ENCODE measurements at regions not wholly inside any gene's neighbourhood (a gene's known extent, or its start where the extent isn't known, plus 50 kb on each side); places are given as distances from the start of the nearest gene placed in this dataset.

DNA sequence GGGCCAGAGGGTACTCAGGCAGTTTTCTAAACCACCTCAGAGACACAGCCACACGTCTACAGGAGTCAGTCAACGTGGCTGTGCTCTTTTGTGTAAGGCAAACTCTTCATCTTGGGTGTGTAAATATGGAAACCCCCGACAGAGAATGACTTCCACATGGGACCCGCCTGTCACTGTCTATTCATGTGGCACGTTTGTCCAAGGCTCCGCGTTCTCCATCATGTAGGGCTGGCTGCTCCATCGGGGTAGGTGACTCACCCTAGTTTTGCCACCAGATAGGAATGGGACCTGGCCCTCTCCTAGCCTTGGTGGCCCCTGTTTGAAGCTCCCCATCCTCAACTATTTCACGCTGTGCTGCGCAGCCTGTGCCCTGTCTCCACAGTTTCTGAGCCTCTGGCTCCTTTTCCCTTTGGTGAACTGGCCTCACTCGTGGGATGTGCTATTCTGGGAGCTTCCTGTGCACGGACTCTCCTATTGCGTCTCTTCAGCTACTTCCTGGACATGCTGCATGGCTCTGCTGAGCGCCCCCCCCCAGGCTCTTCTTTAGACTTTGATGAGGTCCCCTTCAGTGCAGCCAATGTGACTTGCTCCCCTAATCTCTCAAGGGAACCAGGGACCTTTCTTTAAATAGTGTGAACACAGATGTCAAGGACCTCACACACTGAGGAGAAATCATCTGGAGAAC is 143.2 kb upstream of the PDE10A start:
- Histone ChIP-seq H3K9ac (ENCODE audit: low read length in 3 of 3) (no peak overlapping the region), H3K4me3 (ENCODE audit: low read length in 3 of 3) (no peak overlapping the region), H3K4me1 (ENCODE audit: control insufficient read depth in 2 of 3, insufficient read depth in 2 of 3, low read depth in 1 of 3, low read length in 3 of 3) (no peaks in the 10 kb centered on the region), H3K27me3 (ENCODE audit: control insufficient read depth, insufficient read depth, low read length) (no peaks in the 10 kb centered on the region), H3K9me3 (ENCODE audit: control insufficient read depth in 2 of 3, insufficient read depth in 1 of 3, low read length in 3 of 3) (peaks cover 0 to 12% (median 0%) of the 10 kb centered on the region in 3 donors), H3K27ac (ENCODE audit: low read depth in 2 of 2, low read length in 2 of 2) (no peak overlapping the region), H3K36me3 (ENCODE audit: control insufficient read depth in 2 of 3, insufficient read depth in 3 of 3, low read length in 3 of 3) (no peaks in the 10 kb centered on the region)
- no peak for DNase-seq
- intact Hi-C loops (cut with DNase I) = no loop called here
- TF ChIP-seq CTCF (IDR thresholded peaks at IDR 0.05; ENCODE audit: borderline replicate concordance, extremely low read depth, insufficient read depth) = no peak
- FAIRE-seq = no peak

DNA sequence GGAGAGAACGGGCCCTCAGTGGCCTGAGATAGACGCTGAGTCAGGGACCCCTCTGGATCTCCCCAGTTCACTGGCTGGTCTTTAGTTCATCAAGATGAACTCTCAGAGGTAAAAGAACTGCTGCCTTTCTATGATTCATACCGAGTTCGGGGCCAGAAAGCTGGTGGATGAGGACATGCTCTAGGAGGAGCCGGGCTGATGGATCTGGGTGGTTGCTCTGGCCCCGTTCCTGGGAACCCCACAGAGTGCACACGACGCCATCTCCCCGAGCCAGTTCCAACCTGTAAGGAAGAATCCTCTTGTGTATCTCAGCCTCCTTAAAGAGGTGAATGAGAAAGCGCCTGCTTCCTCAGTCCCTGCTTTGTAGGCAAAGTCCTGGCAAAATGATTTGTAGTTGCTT is 142.6 kb upstream of the PDE10A start:
- intact Hi-C loops (cut with DNase I) = no loop called here
- Histone ChIP-seq H3K9ac (ENCODE audit: low read length in 3 of 3) (no peak overlapping the region), H3K27me3 (ENCODE audit: control insufficient read depth, insufficient read depth, low read length) (no peaks in the 10 kb centered on the region), H3K4me1 (ENCODE audit: control insufficient read depth in 2 of 3, insufficient read depth in 2 of 3, low read depth in 1 of 3, low read length in 3 of 3) (no peaks in the 10 kb centered on the region), H3K36me3 (ENCODE audit: control insufficient read depth in 2 of 3, insufficient read depth in 3 of 3, low read length in 3 of 3) (no peaks in the 10 kb centered on the region), H3K9me3 (ENCODE audit: control insufficient read depth in 2 of 3, insufficient read depth in 1 of 3, low read length in 3 of 3) (peaks cover 0 to 12% (median 0%) of the 10 kb centered on the region in 3 donors), H3K4me3 (ENCODE audit: low read length in 3 of 3) (no peak overlapping the region), H3K27ac (ENCODE audit: low read depth in 2 of 2, low read length in 2 of 2) (no peak overlapping the region)
- FAIRE-seq = no peak
- TF ChIP-seq CTCF (IDR thresholded peaks at IDR 0.05; ENCODE audit: borderline replicate concordance, extremely low read depth, insufficient read depth) = no peak
- DNase-seq = no peak

DNA sequence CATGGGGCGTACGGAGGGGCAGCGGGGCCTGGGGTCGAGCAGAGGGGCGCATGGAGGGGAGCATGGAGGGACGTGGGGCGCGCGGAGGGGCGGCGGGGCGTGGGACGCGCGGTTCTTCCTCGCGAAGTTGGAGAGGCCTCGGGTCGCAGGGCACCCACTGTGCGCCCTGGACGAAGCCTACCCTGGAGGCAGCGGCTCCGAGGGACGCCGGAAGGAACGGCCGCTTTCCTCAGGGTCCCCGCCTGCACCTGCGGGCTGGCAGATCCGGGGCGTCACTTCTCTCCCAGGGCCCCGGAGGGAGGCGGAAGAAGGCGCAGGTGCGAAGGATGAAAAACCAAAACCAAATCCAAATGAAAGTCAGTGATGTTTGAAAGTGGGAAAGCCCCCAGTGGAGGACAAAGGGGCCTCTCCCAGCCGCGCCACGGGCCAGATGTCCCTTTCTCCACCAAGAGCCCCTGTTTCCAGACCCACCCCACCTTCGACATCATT is 142.1 kb upstream of the PDE10A start:
- Histone ChIP-seq H3K4me3 (ENCODE audit: low read length in 3 of 3) (peak overlapping the region in 1 of 3 donors; percentile 54), H3K9me3 (ENCODE audit: control insufficient read depth in 2 of 3, insufficient read depth in 1 of 3, low read length in 3 of 3) (peaks cover 0 to 12% (median 0%) of the 10 kb centered on the region in 3 donors), H3K27me3 (ENCODE audit: control insufficient read depth, insufficient read depth, low read length) (no peaks in the 10 kb centered on the region), H3K4me1 (ENCODE audit: control insufficient read depth in 2 of 3, insufficient read depth in 2 of 3, low read depth in 1 of 3, low read length in 3 of 3) (peaks cover 0 to 2% (median 0%) of the 10 kb centered on the region in 3 donors), H3K27ac (ENCODE audit: low read depth in 2 of 2, low read length in 2 of 2) (no peak overlapping the region), H3K36me3 (ENCODE audit: control insufficient read depth in 2 of 3, insufficient read depth in 3 of 3, low read length in 3 of 3) (no peaks in the 10 kb centered on the region), H3K9ac (ENCODE audit: low read length in 3 of 3) (no peak overlapping the region)
- no peak for TF ChIP-seq CTCF (IDR thresholded peaks at IDR 0.05; ENCODE audit: borderline replicate concordance, extremely low read depth, insufficient read depth)
- intact Hi-C loops (cut with DNase I) = no loop called here
- peak in 1 of 5 donors; percentile 72 for DNase-seq
- FAIRE-seq = no peak

All from kidney (tissue), 13 donors.